Naive thymus-derived CD4-positive, alpha-beta T cell (primary cell): ENCODE measurements at regions not wholly inside any gene's neighbourhood (a gene's known extent, or its start where the extent isn't known, plus 50 kb on each side); places are given as distances from the start of the nearest gene placed in this dataset.

Source experiments
- ATAC-seq: fragments of 150-1000 bp; cut with Tn5 transposase; 2 replicates; pipeline ENCODE4 v1.10.0; 2021; ENCODE audit warnings: mild to moderate bottlenecking, moderate library complexity
- CTCF ChIA-PET: fragments of 350-600 bp; sonication (Branson Sonifier 250); formaldehyde crosslinking; loops from one replicate; lab custom pipeline; 2021; ENCODE audit warnings: antibody characterized with exemption; lab: Charles Lee
- POLR2A ChIA-PET: fragments of 350-600 bp; sonication (Branson Sonifier 250); formaldehyde crosslinking; loops from one replicate; lab custom pipeline; 2021; ENCODE audit warnings: antibody characterized with exemption, inconsistent platforms; lab: Charles Lee
- DNase-seq, 9 donors: peaks; one replicate each; pipeline versions ENCODE4 v3.0.0 to v3.0.0-alpha.2; 2020 to 2022; ENCODE audit warnings: mixed read lengths in 1 of 9
- H3K27ac ChIP-seq: one replicate; pipeline ENCODE4 v1.7.0; 2013; ENCODE audit warnings: mild to moderate bottlenecking, low read depth, low read length, moderate library complexity
- H3K27me3 ChIP-seq, 2 donors: one replicate each; pipeline ENCODE4 v1.7.0; 2013; ENCODE audit warnings: low read length in 2 of 2, mild to moderate bottlenecking in 2 of 2, moderate library complexity in 2 of 2; ENCODE audit not compliant: control insufficient read depth in 2 of 2, insufficient read depth in 2 of 2
- H3K36me3 ChIP-seq, 3 experiments: 1 replicate in 2 of 3; 2 replicates in 1 of 3; pipeline ENCODE4 v1.7.0; 2013; ENCODE audit warnings: low read length in 3 of 3, mild to moderate bottlenecking in 3 of 3, moderate library complexity in 1 of 3; ENCODE audit not compliant: insufficient read depth in 3 of 3, control insufficient read depth in 2 of 3
- H3K4me1 ChIP-seq, 2 donors: one replicate each; pipeline ENCODE4 v1.7.0; 2013; ENCODE audit warnings: low read length in 2 of 2, mild to moderate bottlenecking in 2 of 2, moderate library complexity in 1 of 2; ENCODE audit not compliant: control insufficient read depth in 2 of 2, insufficient read depth in 2 of 2
- H3K4me3 ChIP-seq: 2 replicates; pipeline ENCODE4 v1.7.0; 2013; ENCODE audit warnings: mild to moderate bottlenecking, low read length
- H3K9me3 ChIP-seq, 3 experiments: 1 replicate in 2 of 3; 2 replicates in 1 of 3; pipeline ENCODE4 v1.7.0; 2013; ENCODE audit warnings: low read length in 3 of 3; ENCODE audit not compliant: control insufficient read depth in 2 of 3
- H3K27ac Mint-ChIP-seq, 9 donors: one replicate each; pipeline ENCODE4 v1.8.0; 2020 to 2022; ENCODE audit warnings: mixed read lengths in 9 of 9, mild to moderate bottlenecking in 8 of 9, moderate library complexity in 5 of 9, inconsistent platforms in 2 of 9
- H3K27me3 Mint-ChIP-seq, 5 donors: one replicate each; pipeline ENCODE4 v1.8.0; 2021 to 2022; ENCODE audit warnings: mixed read lengths in 5 of 5, mild to moderate bottlenecking in 1 of 5
- H3K36me3 Mint-ChIP-seq, 5 donors: one replicate each; pipeline ENCODE4 v1.8.0; 2020 to 2022; ENCODE audit warnings: mixed read lengths in 5 of 5, mild to moderate bottlenecking in 3 of 5, inconsistent platforms in 1 of 5
- H3K4me1 Mint-ChIP-seq, 7 donors: one replicate each; pipeline ENCODE4 v1.8.0; 2020 to 2022; ENCODE audit warnings: mixed read lengths in 7 of 7, mild to moderate bottlenecking in 3 of 7, inconsistent platforms in 1 of 7
- H3K4me3 Mint-ChIP-seq, 10 donors: one replicate each; pipeline ENCODE4 v1.8.0; 2020 to 2022; ENCODE audit warnings: mild to moderate bottlenecking in 10 of 10, mixed read lengths in 10 of 10, moderate library complexity in 6 of 10, inconsistent platforms in 2 of 10
- H3K9me3 Mint-ChIP-seq, 11 donors: one replicate each; pipeline ENCODE4 v1.8.0; 2020 to 2022; ENCODE audit warnings: mixed read lengths in 11 of 11, mild to moderate bottlenecking in 4 of 11, inconsistent platforms in 1 of 11, moderate library complexity in 1 of 11
- intact Hi-C, 2 donors: fragments of 100-400 bp; cut with micrococcal nuclease; formaldehyde crosslinking; loops; one replicate each; pipeline ENCODE4 v1.15.1; 2023

DNA sequence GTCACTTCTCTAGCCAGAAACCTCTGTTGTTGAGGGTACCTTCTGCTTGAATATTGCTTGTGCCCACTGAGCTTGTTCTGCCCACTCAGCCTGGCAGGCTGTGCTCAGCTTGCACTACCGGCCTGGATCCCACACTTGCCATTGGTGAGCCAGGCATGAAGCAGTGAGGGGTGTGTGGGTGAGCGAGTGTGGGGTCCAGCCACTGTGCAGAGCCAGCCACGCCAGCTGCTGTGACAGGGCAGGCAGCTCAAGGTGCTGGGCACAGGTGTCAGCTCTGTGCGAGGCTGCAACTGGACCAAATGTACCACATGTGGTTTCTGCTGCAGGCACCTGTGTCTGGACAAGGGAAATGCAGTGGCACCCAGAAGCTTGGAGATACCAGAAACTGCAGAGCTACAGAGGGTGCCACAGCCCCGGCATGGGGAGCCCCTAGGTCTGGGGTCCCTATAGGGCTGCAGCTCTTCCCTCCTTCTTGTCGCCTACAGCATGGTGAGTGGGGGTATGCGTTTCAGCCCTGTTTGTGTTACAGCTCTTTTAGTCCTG lies 305.1 kb upstream of the RIOK2 start:
- Histone ChIP-seq H3K36me3 (no peaks in the 10 kb centered on the region), H3K4me3 (no peak overlapping the region), H3K4me1 (no peaks in the 10 kb centered on the region), H3K27me3 (no peaks in the 10 kb centered on the region), H3K9me3 (no peaks in the 10 kb centered on the region), H3K27ac (no peak overlapping the region)
- ATAC-seq (peak; percentile 16), DNase-seq (no peak)
- H3K36me3 Mint-ChIP-seq, result no peaks in the 10 kb centered on the region
- POLR2A ChIA-PET, result no interaction called here
- intact Hi-C loops, result no loop called here
- H3K9me3 Mint-ChIP-seq, result peaks cover 0 to 3% (median 0%) of the 10 kb centered on the region in 11 donors
- H3K27ac Mint-ChIP-seq, result no peak overlapping the region
- CTCF ChIA-PET, result no interaction called here
- peaks cover 0 to 11% (median 6%) of the 10 kb centered on the region in 5 donors for H3K27me3 Mint-ChIP-seq
- no peak overlapping the region for H3K4me3 Mint-ChIP-seq
- H3K4me1 Mint-ChIP-seq, result peaks cover 0 to under 1% (median 0%) of the 10 kb centered on the region in 7 donors

DNA sequence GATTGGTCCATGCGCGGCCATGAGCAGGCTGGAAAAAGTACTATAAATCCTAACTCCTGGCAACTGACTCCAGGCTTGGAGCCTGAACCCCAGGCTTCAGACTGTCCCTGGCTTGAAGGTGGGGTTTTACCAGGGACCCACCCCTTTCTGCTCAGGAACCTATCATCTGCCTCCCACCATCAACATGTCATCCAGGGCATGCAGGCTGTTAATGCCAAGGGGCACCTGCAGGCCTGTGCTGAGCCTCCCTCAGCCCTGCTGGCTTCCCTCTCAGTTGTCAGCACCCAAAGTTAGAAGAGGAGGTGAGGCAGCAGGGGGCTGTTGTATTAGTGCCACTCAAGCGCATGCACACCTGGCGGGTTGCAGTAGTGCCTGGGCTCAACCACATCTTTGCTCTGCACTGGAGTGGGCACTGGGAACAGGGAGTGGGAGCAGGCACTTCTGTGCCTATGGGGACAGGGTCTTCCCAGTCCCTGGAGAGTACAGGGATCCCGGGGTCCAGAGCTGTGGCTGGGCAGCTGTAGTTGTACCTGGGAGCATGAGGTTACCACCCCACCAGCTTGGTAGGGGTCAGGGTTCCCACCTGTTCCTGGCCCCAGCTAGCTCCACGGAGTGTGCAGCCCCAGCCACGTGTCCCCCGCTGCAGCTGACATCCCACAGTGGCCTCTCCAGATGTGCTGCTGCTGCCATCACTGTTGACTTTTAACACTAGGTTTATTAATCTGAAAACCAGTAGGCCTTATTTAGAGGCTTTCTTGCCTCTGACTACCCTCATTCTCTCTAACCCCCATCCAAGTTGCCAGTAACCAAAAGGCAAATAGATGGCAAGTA lies 306.2 kb upstream of the RIOK2 start:
- ChIA-PET CTCF (no interaction called here), POLR2A (no interaction called here)
- no peaks in the 10 kb centered on the region for H3K36me3 ChIP-seq
- no peak overlapping the region for H3K4me3 ChIP-seq
- ATAC-seq (no peak), DNase-seq (no peak)
- intact Hi-C loops, result no loop called here
- Mint-ChIP-seq H3K4me1 (no peaks in the 10 kb centered on the region), H3K36me3 (no peaks in the 10 kb centered on the region), H3K9me3 (peaks cover 0 to 3% (median 0%) of the 10 kb centered on the region in 11 donors), H3K4me3 (no peak overlapping the region), H3K27me3 (peaks cover 1 to 13% (median 6%) of the 10 kb centered on the region in 5 donors), H3K27ac (no peak overlapping the region)
- no peak overlapping the region for H3K27ac ChIP-seq
- no peaks in the 10 kb centered on the region for H3K27me3 ChIP-seq
- no peaks in the 10 kb centered on the region for H3K9me3 ChIP-seq
- H3K4me1 ChIP-seq, result no peaks in the 10 kb centered on the region

DNA sequence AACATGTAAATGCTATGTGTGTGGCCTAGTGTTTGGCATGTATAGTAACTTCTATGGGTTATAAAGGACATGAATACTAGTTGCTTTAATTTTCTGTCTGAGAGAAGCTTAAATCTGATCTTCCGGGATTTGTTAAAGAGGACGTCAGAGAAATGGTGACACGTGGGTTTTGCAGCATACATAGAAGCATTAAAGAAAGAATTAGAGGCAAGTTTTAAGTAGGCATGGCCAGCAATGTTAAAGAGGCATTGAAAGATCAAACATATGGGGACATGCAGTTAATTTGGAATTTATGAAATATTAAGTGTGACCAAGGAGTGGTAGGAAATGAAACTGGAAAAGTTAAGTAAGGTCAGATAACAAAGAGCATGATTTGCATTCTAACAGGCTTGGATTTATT lies 311.4 kb upstream of the RIOK2 start:
- Histone ChIP-seq H3K9me3 (no peaks in the 10 kb centered on the region), H3K4me3 (no peak overlapping the region), H3K4me1 (no peaks in the 10 kb centered on the region), H3K36me3 (no peaks in the 10 kb centered on the region), H3K27ac (no peak overlapping the region), H3K27me3 (no peaks in the 10 kb centered on the region)
- H3K27ac Mint-ChIP-seq, result no peak overlapping the region
- POLR2A ChIA-PET, result no interaction called here
- no peaks in the 10 kb centered on the region for H3K36me3 Mint-ChIP-seq
- CTCF ChIA-PET, result no interaction called here
- no peaks in the 10 kb centered on the region for H3K4me1 Mint-ChIP-seq
- peaks cover 0 to 12% (median 1%) of the 10 kb centered on the region in 5 donors for H3K27me3 Mint-ChIP-seq
- intact Hi-C loops, result no loop called here
- H3K9me3 Mint-ChIP-seq, result no peaks in the 10 kb centered on the region
- H3K4me3 Mint-ChIP-seq, result no peak overlapping the region
- DNase-seq (no peak), ATAC-seq (no peak)

DNA sequence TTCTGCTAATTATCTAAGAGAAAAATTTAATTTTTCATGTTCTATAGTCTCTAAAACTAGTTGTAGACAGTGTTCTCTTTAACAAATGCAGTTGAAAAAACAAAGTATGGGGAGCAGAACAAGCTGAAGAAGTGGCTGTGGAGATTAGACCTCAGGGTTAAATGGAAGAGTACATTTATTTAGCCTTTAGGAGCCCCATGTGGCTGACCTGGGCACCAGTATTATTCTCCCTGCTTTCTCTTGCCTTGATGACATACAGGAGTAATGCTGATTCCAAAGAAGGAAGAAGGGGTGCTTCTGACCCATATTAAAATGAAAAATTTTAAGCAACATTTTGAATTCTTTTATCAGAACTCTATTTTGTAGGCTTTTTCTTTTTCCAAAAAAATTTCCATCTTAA lies 312.3 kb upstream of the RIOK2 start:
- Mint-ChIP-seq H3K36me3 (no peaks in the 10 kb centered on the region), H3K27ac (no peak overlapping the region), H3K9me3 (no peaks in the 10 kb centered on the region), H3K4me3 (no peak overlapping the region), H3K27me3 (peaks cover 0 to 13% (median 1%) of the 10 kb centered on the region in 5 donors), H3K4me1 (no peaks in the 10 kb centered on the region)
- ATAC-seq, result no peak
- no peaks in the 10 kb centered on the region for H3K4me1 ChIP-seq
- no peaks in the 10 kb centered on the region for H3K27me3 ChIP-seq
- no peak overlapping the region for H3K27ac ChIP-seq
- ChIA-PET CTCF (no interaction called here), POLR2A (no interaction called here)
- no peaks in the 10 kb centered on the region for H3K9me3 ChIP-seq
- H3K36me3 ChIP-seq, result no peaks in the 10 kb centered on the region
- intact Hi-C loops, result no loop called here
- no peak for DNase-seq
- H3K4me3 ChIP-seq, result no peak overlapping the region

DNA sequence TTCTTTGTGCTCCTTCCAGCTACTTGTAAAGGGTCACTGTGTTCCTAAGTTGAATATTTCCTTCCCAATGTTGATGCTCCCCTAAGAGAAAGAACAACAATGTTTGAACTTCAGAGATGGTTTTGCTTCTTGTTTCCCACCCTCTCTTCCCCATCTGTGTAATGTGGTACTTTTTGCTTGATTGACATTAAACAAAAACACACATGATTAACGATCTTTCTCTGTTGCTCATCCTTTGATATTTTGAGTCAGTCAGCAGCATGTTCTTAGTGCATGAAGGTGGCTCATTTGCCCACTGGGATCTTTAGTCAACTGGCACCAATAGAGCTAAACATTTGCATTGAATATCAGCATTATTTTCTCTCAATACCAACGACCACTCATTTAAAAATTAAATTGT lies 313.0 kb upstream of the RIOK2 start:
- no peak overlapping the region for H3K27ac Mint-ChIP-seq
- no peak overlapping the region for H3K4me3 ChIP-seq
- no peaks in the 10 kb centered on the region for H3K27me3 ChIP-seq
- ChIA-PET CTCF (no interaction called here), POLR2A (no interaction called here)
- no peaks in the 10 kb centered on the region for H3K36me3 Mint-ChIP-seq
- intact Hi-C loops, result no loop called here
- H3K4me3 Mint-ChIP-seq, result no peak overlapping the region
- no peaks in the 10 kb centered on the region for H3K9me3 Mint-ChIP-seq
- H3K9me3 ChIP-seq, result no peaks in the 10 kb centered on the region
- DNase-seq, result no peak
- ATAC-seq, result no peak
- H3K4me1 ChIP-seq, result no peaks in the 10 kb centered on the region
- peaks cover 0 to 16% (median 1%) of the 10 kb centered on the region in 5 donors for H3K27me3 Mint-ChIP-seq
- H3K27ac ChIP-seq, result no peak overlapping the region
- H3K4me1 Mint-ChIP-seq, result no peaks in the 10 kb centered on the region
- no peaks in the 10 kb centered on the region for H3K36me3 ChIP-seq

DNA sequence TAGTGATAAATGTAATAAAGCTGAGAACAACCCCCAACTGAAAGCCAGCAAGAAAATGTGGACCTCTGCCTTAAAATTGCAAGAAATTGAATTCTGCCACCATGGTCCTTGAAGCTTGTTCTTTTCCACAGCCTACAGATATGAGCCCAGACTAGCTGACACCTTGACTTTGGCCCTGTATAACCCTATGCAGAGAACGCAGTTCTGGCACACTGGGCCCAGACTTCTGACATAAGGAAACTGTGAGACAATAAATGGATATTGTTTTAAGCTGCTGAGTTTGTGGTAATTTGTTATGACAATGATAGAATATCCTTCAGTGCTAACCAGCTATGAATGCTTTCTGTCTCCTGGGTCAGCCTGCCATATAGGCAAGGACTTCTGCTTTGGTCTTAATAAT lies 315.6 kb upstream of the RIOK2 start:
- no peaks in the 10 kb centered on the region for H3K4me1 ChIP-seq
- intact Hi-C loops, result no loop called here
- CTCF ChIA-PET, result no interaction called here

DNA sequence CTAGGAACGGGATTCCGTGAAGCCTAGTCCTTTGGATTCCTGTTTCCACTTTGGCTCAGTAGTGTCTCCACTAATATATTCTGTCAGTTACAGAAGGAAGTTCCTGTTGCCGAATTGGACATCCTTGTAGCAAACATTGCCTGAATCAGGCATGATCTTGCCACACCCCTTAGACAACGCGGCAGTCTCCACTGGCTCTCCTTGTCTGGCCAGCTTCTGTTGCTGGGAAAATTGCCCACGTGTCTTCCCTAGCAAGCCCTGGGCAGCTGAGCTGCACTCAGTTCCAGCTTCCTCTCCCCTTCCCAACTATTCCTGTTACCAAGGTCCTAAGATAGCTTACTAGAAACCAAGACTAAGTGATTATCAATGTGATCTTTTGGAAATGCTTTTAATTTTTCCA lies 316.6 kb upstream of the RIOK2 start:
- Mint-ChIP-seq H3K4me1 (no peaks in the 10 kb centered on the region), H3K9me3 (no peaks in the 10 kb centered on the region), H3K27me3 (peaks cover 0 to 17% (median 0%) of the 10 kb centered on the region in 5 donors), H3K4me3 (no peak overlapping the region), H3K36me3 (no peaks in the 10 kb centered on the region), H3K27ac (no peak overlapping the region)
- Histone ChIP-seq H3K4me3 (no peak overlapping the region), H3K27ac (no peak overlapping the region), H3K4me1 (no peaks in the 10 kb centered on the region), H3K36me3 (no peaks in the 10 kb centered on the region), H3K27me3 (no peaks in the 10 kb centered on the region), H3K9me3 (no peaks in the 10 kb centered on the region)
- POLR2A ChIA-PET, result no interaction called here
- intact Hi-C loops, result no loop called here
- CTCF ChIA-PET, result no interaction called here
- no peak for DNase-seq
- ATAC-seq, result no peak

More for the DNA sequence above, 315.6 kb upstream of the RIOK2 start:
- Histone ChIP-seq H3K36me3 (no peaks in the 10 kb centered on the region), H3K27ac (no peak overlapping the region), H3K9me3 (no peaks in the 10 kb centered on the region), H3K4me3 (no peak overlapping the region), H3K27me3 (no peaks in the 10 kb centered on the region)
- no peaks in the 10 kb centered on the region for H3K36me3 Mint-ChIP-seq
- no peak overlapping the region for H3K4me3 Mint-ChIP-seq
- ATAC-seq (no peak), DNase-seq (no peak)
- H3K4me1 Mint-ChIP-seq, result no peaks in the 10 kb centered on the region
- H3K9me3 Mint-ChIP-seq, result no peaks in the 10 kb centered on the region
- H3K27ac Mint-ChIP-seq, result no peak overlapping the region
- POLR2A ChIA-PET, result no interaction called here
- H3K27me3 Mint-ChIP-seq, result peaks cover 0 to 17% (median 1%) of the 10 kb centered on the region in 5 donors
